PC-9 (cell line): ENCODE measurements at regions not wholly inside any gene's neighbourhood (a gene's known extent, or its start where the extent isn't known, plus 50 kb on each side); places are given as distances from the start of the nearest gene placed in this dataset.

ENCODE experiments used
- BruUV-seq: library from RNA; stranded (reverse); fragments of 400-500 nt; replicated peaks from 2 replicates; lab custom pipeline; 2021; lab: Mats Ljungman, UMichigan
- CTCF ChIA-PET: fragments of 300-600 bp; sonication (Branson Sonifier 250); formaldehyde crosslinking; loops from one replicate; lab custom pipeline; 2022; ENCODE audit warnings: antibody characterized with exemption; lab: Charles Lee
- POLR2A ChIA-PET: fragments of 300-600 bp; sonication (Branson Sonifier 250); formaldehyde crosslinking; loops from one replicate; lab custom pipeline; 2022; ENCODE audit warnings: antibody characterized with exemption; ENCODE audit not compliant: unreplicated experiment; lab: Charles Lee
- DNase-seq, 2 experiments: peaks; one replicate each; pipeline versions ENCODE4 v3.0.0 to v3.0.0-alpha.2; 2015 to 2022; ENCODE audit warnings: mixed read lengths in 1 of 2
- H2AFZ ChIP-seq: fragments of 200-600 bp; sonication (generic); 2 replicates; pipeline ENCODE4 v1.8.1; 2017; ENCODE audit warnings: antibody characterized with exemption
- H3F3A ChIP-seq: fragments of 200-600 bp; sonication (generic); 2 replicates; pipeline ENCODE4 v1.8.1; 2017; ENCODE audit warnings: antibody characterized with exemption, mild to moderate bottlenecking, low read depth; ENCODE audit not compliant: insufficient read depth
- H3K27ac ChIP-seq: fragments of 200-600 bp; sonication (generic); 2 replicates; pipeline ENCODE4 v1.6.1; 2016; ENCODE audit warnings: mixed run types
- H3K27me3 ChIP-seq: fragments of 200-600 bp; sonication (generic); 2 replicates; pipeline ENCODE4 v1.6.1; 2016; ENCODE audit warnings: low read depth, mixed run types; ENCODE audit not compliant: insufficient read depth
- H3K36me3 ChIP-seq: fragments of 200-600 bp; sonication (generic); 2 replicates; pipeline ENCODE4 v1.6.1; 2016; ENCODE audit warnings: low read depth, mixed run types
- H3K4me1 ChIP-seq: fragments of 200-600 bp; sonication (generic); replicated peaks from 2 replicates; pipeline ENCODE4 v1.6.1; 2016; ENCODE audit warnings: mixed run types; ENCODE audit not compliant: insufficient read depth
- H3K4me2 ChIP-seq: fragments of 200-600 bp; sonication (generic); 2 replicates; pipeline ENCODE4 v1.6.1; 2017; ENCODE audit warnings: mixed run types
- H3K4me3 ChIP-seq: fragments of 200-600 bp; sonication (generic); 2 replicates; pipeline ENCODE4 v1.6.1; 2016; ENCODE audit warnings: mixed run types
- H3K79me2 ChIP-seq: fragments of 200-600 bp; sonication (generic); 2 replicates; pipeline ENCODE4 v1.6.1; 2017; ENCODE audit warnings: low read depth, mixed run types
- H3K9me2 ChIP-seq: fragments of 200-600 bp; sonication (generic); 2 replicates; pipeline ENCODE4 v1.8.1; 2017; ENCODE audit warnings: mild to moderate bottlenecking; ENCODE audit not compliant: insufficient read depth
- H3K9me3 ChIP-seq: fragments of 200-600 bp; sonication (generic); 2 replicates; pipeline ENCODE4 v1.8.1; 2016; ENCODE audit warnings: low read depth; ENCODE audit not compliant: insufficient read depth
- H4K20me1 ChIP-seq: fragments of 200-600 bp; sonication (generic); 2 replicates; pipeline ENCODE4 v1.8.1; 2017; ENCODE audit not compliant: insufficient read depth
- EZH2 ChIP-seq: fragments of 200-600 bp; sonication (generic); IDR thresholded peaks from 2 replicates; pipeline ENCODE4 v1.8.0; 2017; ENCODE audit warnings: antibody characterized with exemption, low read depth
- intact Hi-C: fragments of 100-400 bp; cut with micrococcal nuclease; formaldehyde crosslinking; loops from one replicate; pipeline ENCODE4 v1.10.0; 2022; ENCODE audit not compliant: unreplicated experiment
- TF ChIP-seq, protein P1 (sequence below): fragments of 200-600 bp; sonication (generic); conservative IDR thresholded peaks from 2 replicates; pipeline ENCODE4 v1.6.1; 2017; ENCODE audit warnings: mixed run types, antibody characterized with exemption, mild to moderate bottlenecking, moderate library complexity

DNA sequence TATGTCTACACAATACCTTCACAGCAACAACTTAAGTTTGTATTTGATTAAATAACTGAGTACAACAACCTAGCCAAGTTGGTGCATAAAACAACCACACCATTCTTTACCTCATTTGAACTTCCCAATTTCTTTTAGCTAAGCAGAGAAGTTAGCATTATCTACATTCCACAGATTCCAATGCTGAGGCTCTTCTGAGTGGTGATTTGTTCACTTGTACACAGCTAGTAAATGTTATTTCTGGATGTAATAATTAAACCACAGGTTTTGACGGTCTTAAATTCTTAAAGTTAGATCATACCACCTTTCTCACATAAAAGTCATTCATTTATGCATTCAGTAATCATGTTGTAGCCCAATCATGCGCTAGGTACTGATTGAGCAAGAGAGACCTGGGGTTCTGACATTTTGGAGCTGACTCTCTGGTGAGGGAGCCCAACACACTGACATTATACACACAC, 102.5 kb downstream of the SST start:
- CTCF ChIA-PET, result no interaction called here
- no peaks in the 10 kb centered on the region for H3K79me2 ChIP-seq
- no peak overlapping the region for H3K4me2 ChIP-seq
- H3F3A ChIP-seq, result no peaks in the 10 kb centered on the region
- TF ChIP-seq, protein P1, sequence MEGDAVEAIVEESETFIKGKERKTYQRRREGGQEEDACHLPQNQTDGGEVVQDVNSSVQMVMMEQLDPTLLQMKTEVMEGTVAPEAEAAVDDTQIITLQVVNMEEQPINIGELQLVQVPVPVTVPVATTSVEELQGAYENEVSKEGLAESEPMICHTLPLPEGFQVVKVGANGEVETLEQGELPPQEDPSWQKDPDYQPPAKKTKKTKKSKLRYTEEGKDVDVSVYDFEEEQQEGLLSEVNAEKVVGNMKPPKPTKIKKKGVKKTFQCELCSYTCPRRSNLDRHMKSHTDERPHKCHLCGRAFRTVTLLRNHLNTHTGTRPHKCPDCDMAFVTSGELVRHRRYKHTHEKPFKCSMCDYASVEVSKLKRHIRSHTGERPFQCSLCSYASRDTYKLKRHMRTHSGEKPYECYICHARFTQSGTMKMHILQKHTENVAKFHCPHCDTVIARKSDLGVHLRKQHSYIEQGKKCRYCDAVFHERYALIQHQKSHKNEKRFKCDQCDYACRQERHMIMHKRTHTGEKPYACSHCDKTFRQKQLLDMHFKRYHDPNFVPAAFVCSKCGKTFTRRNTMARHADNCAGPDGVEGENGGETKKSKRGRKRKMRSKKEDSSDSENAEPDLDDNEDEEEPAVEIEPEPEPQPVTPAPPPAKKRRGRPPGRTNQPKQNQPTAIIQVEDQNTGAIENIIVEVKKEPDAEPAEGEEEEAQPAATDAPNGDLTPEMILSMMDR, result no peak
- TF ChIP-seq EZH2, result no peak
- no peaks in the 10 kb centered on the region for H4K20me1 ChIP-seq
- no peaks in the 10 kb centered on the region for H3K9me2 ChIP-seq
- H3K4me1 ChIP-seq, result no peaks in the 10 kb centered on the region
- H2AFZ ChIP-seq, result no peak overlapping the region
- H3K36me3 ChIP-seq, result no peaks in the 10 kb centered on the region
- intact Hi-C loops, result no loop called here
- peaks cover 22% of the 10 kb centered on the region for H3K27me3 ChIP-seq
- POLR2A ChIA-PET, result interaction anchor here (0.6 kb wide), 1 partner anchor 227 kb away, joined by 3 read pairs; no protein-coding TSS in a partner anchor
- BruUV-seq, result no TSS peak
- H3K27ac ChIP-seq, result no peak overlapping the region
- H3K4me3 ChIP-seq, result no peak overlapping the region
- no peaks in the 10 kb centered on the region for H3K9me3 ChIP-seq
- DNase-seq, result no peak

GRCh38 chr3:187567021-187567420, 103.2 kb downstream of the SST start:
- Histone ChIP-seq H3K4me1 (no peaks in the 10 kb centered on the region), H3K4me3 (no peak overlapping the region), H3K4me2 (no peak overlapping the region), H3K36me3 (no peaks in the 10 kb centered on the region), H3K79me2 (no peaks in the 10 kb centered on the region), H3K27ac (no peak overlapping the region), H3K9me2 (no peaks in the 10 kb centered on the region), H3K9me3 (no peaks in the 10 kb centered on the region), H4K20me1 (no peaks in the 10 kb centered on the region), H3K27me3 (peaks cover 22% of the 10 kb centered on the region), H2AFZ (no peak overlapping the region), H3F3A (no peaks in the 10 kb centered on the region)
- DNase-seq, result no peak
- ChIA-PET CTCF (no interaction called here), POLR2A (no interaction called here)
- no TSS peak for BruUV-seq
- intact Hi-C loops, result no loop called here
- TF ChIP-seq EZH2, result no peak
- TF ChIP-seq, protein P1, result no peak

DNA sequence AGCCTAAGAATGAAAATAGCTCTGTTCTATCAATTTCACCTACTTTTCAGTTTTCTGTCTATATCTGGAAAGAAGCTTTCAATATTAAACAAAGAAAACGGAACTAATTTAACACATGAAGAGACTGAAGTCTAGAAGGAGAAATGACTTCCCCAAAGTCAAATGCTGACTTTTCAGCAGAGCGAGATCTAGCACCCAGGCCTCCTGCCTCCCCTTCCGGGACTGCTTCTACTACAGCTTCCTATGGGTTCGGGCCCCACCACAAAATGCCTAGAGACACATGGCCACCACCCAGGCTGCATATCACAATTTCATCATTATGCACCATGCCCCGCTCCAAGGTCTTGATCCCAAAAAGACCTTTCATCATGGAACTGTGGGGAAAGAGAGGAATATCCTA, 104.5 kb downstream of the SST start:
- peaks cover 29% of the 10 kb centered on the region for H3K27me3 ChIP-seq
- no peaks in the 10 kb centered on the region for H3K36me3 ChIP-seq
- no peak for DNase-seq
- H3K4me3 ChIP-seq, result no peak overlapping the region
- no peak for TF ChIP-seq EZH2
- TF ChIP-seq, protein P1, result no peak
- no peaks in the 10 kb centered on the region for H3K9me3 ChIP-seq
- no peak overlapping the region for H2AFZ ChIP-seq
- ChIA-PET POLR2A (no interaction called here), CTCF (no interaction called here)
- H3K4me1 ChIP-seq, result no peaks in the 10 kb centered on the region
- no peaks in the 10 kb centered on the region for H3F3A ChIP-seq
- no peaks in the 10 kb centered on the region for H4K20me1 ChIP-seq
- H3K79me2 ChIP-seq, result no peaks in the 10 kb centered on the region
- no peaks in the 10 kb centered on the region for H3K9me2 ChIP-seq
- intact Hi-C loops, result no loop called here
- no peak overlapping the region for H3K4me2 ChIP-seq
- BruUV-seq, result no TSS peak
- H3K27ac ChIP-seq, result no peak overlapping the region
